ENCODE measurements at regions not wholly inside any gene's neighbourhood (a gene's known extent, or its start where the extent isn't known, plus 50 kb on each side); places are given as distances from the start of the nearest gene placed in this dataset.

GRCh38 chr22:44628835-44629234, 73.2 kb upstream of the PRR5 start:
- Histone ChIP-seq H3K27ac (ENCODE audit: low read depth, low read length, severe bottlenecking) (no peak overlapping the region), H3K4me3 (ENCODE audit: extremely low read depth, insufficient read depth, low read length, poor library complexity, severe bottlenecking) (no peak overlapping the region), H3K9me3 (ENCODE audit: control insufficient read depth, low read length) (no peaks in the 10 kb centered on the region), H3K4me1 (ENCODE audit: control insufficient read depth, insufficient read depth, low read length, poor library complexity, severe bottlenecking) (no peaks in the 10 kb centered on the region), H3K36me3 (ENCODE audit: control insufficient read depth, insufficient read depth, low read length) (no peaks in the 10 kb centered on the region)
- 87 to 100% methylated on average over 7 to 8 of the region's 9 CpGs for WGBS, 2 experiments (ENCODE audit: insufficient coverage in 2 of 2)

DNA sequence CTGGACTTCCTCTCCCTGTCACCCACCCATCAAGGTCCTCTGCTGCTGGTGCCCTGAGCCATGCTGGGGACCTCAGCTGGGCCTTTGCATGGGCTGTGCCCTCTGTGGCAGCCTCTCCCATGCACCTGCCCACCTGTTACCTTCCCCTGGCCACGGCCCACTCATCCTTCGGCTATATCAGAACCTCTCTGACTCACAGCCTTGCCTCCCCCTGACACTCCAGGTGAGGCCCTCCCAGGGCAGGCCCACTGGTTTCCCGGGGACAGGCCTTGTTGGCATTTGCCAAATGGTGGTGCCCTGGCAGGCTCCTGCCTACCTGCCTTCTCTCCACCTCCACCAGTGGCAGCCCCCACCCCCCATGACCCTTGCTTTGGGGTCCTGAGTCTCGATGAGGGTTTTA, 73.7 kb upstream of the PRR5 start:
- H3K4me3 ChIP-seq (ENCODE audit: extremely low read depth, insufficient read depth, low read length, poor library complexity, severe bottlenecking), result no peak overlapping the region
- WGBS, 2 experiments (ENCODE audit: insufficient coverage in 2 of 2), result 84 to 91% methylated on average over 3 to 4 of the region's 4 CpGs

DNA sequence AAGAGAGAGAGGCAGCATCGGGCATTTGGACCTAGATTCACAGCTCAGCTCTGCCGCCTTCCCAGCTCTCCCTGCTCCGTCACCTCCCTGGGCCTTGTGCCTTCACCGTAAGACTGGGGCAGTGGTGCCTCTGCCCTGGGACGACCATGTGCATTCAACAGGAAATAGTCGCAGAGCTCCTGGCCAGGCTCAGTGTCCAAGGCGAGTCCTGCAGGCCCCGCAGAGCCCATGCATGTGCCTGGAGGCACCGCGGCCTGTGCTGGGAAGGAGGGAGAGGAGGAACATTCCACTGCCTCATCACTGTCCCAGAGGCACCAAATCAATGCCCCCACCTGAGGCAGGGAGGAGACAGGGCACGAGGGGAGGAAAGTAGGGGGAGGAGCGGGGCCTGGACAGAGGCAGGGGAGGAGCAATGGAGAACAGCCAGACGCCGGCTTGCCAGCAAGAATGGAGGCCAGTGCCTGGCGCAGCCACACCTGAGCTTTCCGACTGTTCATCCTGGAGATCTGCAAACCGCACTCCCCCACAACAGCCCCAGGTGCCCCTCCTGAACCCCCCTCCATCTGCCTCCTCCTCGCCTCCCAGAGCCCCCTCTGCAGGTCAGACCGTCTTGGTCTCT, 74.4 kb upstream of the PRR5 start:
- Histone ChIP-seq H3K36me3 (ENCODE audit: control insufficient read depth, insufficient read depth, low read length) (no peaks in the 10 kb centered on the region), H3K9me3 (ENCODE audit: control insufficient read depth, low read length) (no peaks in the 10 kb centered on the region)
- WGBS, 2 experiments (ENCODE audit: insufficient coverage in 2 of 2), result 67 to 69% methylated on average over 12 to 14 of the region's 19 CpGs

More for the DNA sequence above, 73.7 kb upstream of the PRR5 start:
- no peaks in the 10 kb centered on the region for H3K4me1 ChIP-seq (ENCODE audit: control insufficient read depth, insufficient read depth, low read length, poor library complexity, severe bottlenecking)
- no peaks in the 10 kb centered on the region for H3K36me3 ChIP-seq (ENCODE audit: control insufficient read depth, insufficient read depth, low read length)
- no peaks in the 10 kb centered on the region for H3K9me3 ChIP-seq (ENCODE audit: control insufficient read depth, low read length)
- H3K27ac ChIP-seq (ENCODE audit: low read depth, low read length, severe bottlenecking), result no peak overlapping the region

GRCh38 chr22:44625981-44626687, 75.9 kb upstream of the PRR5 start:
- WGBS, 2 experiments (ENCODE audit: insufficient coverage in 2 of 2), result 4 to 8% methylated on average over 6 to 11 of the region's 16 CpGs
- Histone ChIP-seq H3K4me3 (ENCODE audit: extremely low read depth, insufficient read depth, low read length, poor library complexity, severe bottlenecking) (no peak overlapping the region), H3K27ac (ENCODE audit: low read depth, low read length, severe bottlenecking) (no peak overlapping the region), H3K4me1 (ENCODE audit: control insufficient read depth, insufficient read depth, low read length, poor library complexity, severe bottlenecking) (no peaks in the 10 kb centered on the region), H3K36me3 (ENCODE audit: control insufficient read depth, insufficient read depth, low read length) (no peaks in the 10 kb centered on the region), H3K9me3 (ENCODE audit: control insufficient read depth, low read length) (no peaks in the 10 kb centered on the region)

More for the DNA sequence above, 74.4 kb upstream of the PRR5 start:
- Histone ChIP-seq H3K4me1 (ENCODE audit: control insufficient read depth, insufficient read depth, low read length, poor library complexity, severe bottlenecking) (no peaks in the 10 kb centered on the region), H3K27ac (ENCODE audit: low read depth, low read length, severe bottlenecking) (no peak overlapping the region), H3K4me3 (ENCODE audit: extremely low read depth, insufficient read depth, low read length, poor library complexity, severe bottlenecking) (no peak overlapping the region)

GRCh38 chr22:44625421-44625760, 76.6 kb upstream of the PRR5 start:
- no peaks in the 10 kb centered on the region for H3K36me3 ChIP-seq (ENCODE audit: control insufficient read depth, insufficient read depth, low read length)
- H3K4me1 ChIP-seq (ENCODE audit: control insufficient read depth, insufficient read depth, low read length, poor library complexity, severe bottlenecking), result no peaks in the 10 kb centered on the region
- no peak overlapping the region for H3K4me3 ChIP-seq (ENCODE audit: extremely low read depth, insufficient read depth, low read length, poor library complexity, severe bottlenecking)
- H3K27ac ChIP-seq (ENCODE audit: low read depth, low read length, severe bottlenecking), result no peak overlapping the region
- WGBS, 2 experiments (ENCODE audit: insufficient coverage in 2 of 2), result 79 to 83% methylated on average over 1 to 5 of the region's 7 CpGs
- H3K9me3 ChIP-seq (ENCODE audit: control insufficient read depth, low read length), result no peaks in the 10 kb centered on the region

GRCh38 chr22:44624689-44625420, 77.1 kb upstream of the PRR5 start:
- no peak overlapping the region for H3K27ac ChIP-seq (ENCODE audit: low read depth, low read length, severe bottlenecking)

GRCh38 chr22:44623771-44624510, 78.1 kb upstream of the PRR5 start:
- peaks cover 3% of the 10 kb centered on the region for H3K4me1 ChIP-seq (ENCODE audit: control insufficient read depth, insufficient read depth, low read length, poor library complexity, severe bottlenecking)
- WGBS, 2 experiments (ENCODE audit: insufficient coverage in 2 of 2), result 43 to 49% methylated on average over 19 to 21 of the region's 24 CpGs
- H3K27ac ChIP-seq (ENCODE audit: low read depth, low read length, severe bottlenecking), result no peak overlapping the region
- no peak overlapping the region for H3K4me3 ChIP-seq (ENCODE audit: extremely low read depth, insufficient read depth, low read length, poor library complexity, severe bottlenecking)
- no peaks in the 10 kb centered on the region for H3K9me3 ChIP-seq (ENCODE audit: control insufficient read depth, low read length)
- H3K36me3 ChIP-seq (ENCODE audit: control insufficient read depth, insufficient read depth, low read length), result no peaks in the 10 kb centered on the region

More at GRCh38 chr22:44624689-44625420, 77.1 kb upstream of the PRR5 start:
- Histone ChIP-seq H3K4me3 (ENCODE audit: extremely low read depth, insufficient read depth, low read length, poor library complexity, severe bottlenecking) (no peak overlapping the region), H3K4me1 (ENCODE audit: control insufficient read depth, insufficient read depth, low read length, poor library complexity, severe bottlenecking) (peaks cover 2% of the 10 kb centered on the region), H3K9me3 (ENCODE audit: control insufficient read depth, low read length) (no peaks in the 10 kb centered on the region), H3K36me3 (ENCODE audit: control insufficient read depth, insufficient read depth, low read length) (no peaks in the 10 kb centered on the region)
- WGBS, 2 experiments (ENCODE audit: insufficient coverage in 2 of 2), result 84 to 89% methylated on average over 25 to 26 of the region's 27 CpGs

DNA sequence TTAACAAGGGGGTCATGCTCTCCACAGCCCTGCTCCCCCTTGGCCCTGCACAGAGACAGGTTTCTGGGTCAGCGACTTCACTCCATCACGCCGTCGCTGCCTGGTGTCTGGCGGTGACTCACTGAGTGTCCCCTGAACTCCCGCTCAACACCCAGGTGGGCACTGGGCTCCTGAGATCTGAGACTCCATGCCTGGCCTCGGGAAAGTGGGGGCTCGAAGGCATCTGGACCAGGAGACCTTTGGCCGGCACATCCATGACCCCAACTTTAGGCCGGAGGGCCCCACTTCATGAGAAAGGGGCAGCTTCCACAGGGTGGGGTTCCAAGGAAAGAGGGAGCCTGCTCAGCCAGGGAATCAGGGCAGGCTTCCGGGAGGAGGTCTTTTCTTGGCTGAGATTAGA, 79.3 kb upstream of the PRR5 start:
- H3K36me3 ChIP-seq (ENCODE audit: control insufficient read depth, insufficient read depth, low read length), result no peaks in the 10 kb centered on the region
- no peak overlapping the region for H3K4me3 ChIP-seq (ENCODE audit: extremely low read depth, insufficient read depth, low read length, poor library complexity, severe bottlenecking)
- no peak overlapping the region for H3K27ac ChIP-seq (ENCODE audit: low read depth, low read length, severe bottlenecking)
- H3K4me1 ChIP-seq (ENCODE audit: control insufficient read depth, insufficient read depth, low read length, poor library complexity, severe bottlenecking), result peaks cover 3% of the 10 kb centered on the region
- WGBS, 2 experiments (ENCODE audit: insufficient coverage in 2 of 2), result 80 to 89% methylated on average over 11 of the region's 11 CpGs
- no peaks in the 10 kb centered on the region for H3K9me3 ChIP-seq (ENCODE audit: control insufficient read depth, low read length)

GRCh38 chr22:44622147-44622427, 79.9 kb upstream of the PRR5 start:
- Histone ChIP-seq H3K4me1 (ENCODE audit: control insufficient read depth, insufficient read depth, low read length, poor library complexity, severe bottlenecking) (peaks cover 3% of the 10 kb centered on the region), H3K36me3 (ENCODE audit: control insufficient read depth, insufficient read depth, low read length) (no peaks in the 10 kb centered on the region), H3K27ac (ENCODE audit: low read depth, low read length, severe bottlenecking) (no peak overlapping the region), H3K9me3 (ENCODE audit: control insufficient read depth, low read length) (no peaks in the 10 kb centered on the region), H3K4me3 (ENCODE audit: extremely low read depth, insufficient read depth, low read length, poor library complexity, severe bottlenecking) (no peak overlapping the region)
- 44 to 68% methylated on average over 3 of the region's 8 CpGs for WGBS, 2 experiments (ENCODE audit: insufficient coverage in 2 of 2)

- Histone ChIP-seq H3K4me1 (ENCODE audit: control insufficient read depth, insufficient read depth, low read length, poor library complexity, severe bottlenecking) (peaks cover 3% of the 10 kb centered on the region), H3K36me3 (ENCODE audit: control insufficient read depth, insufficient read depth, low read length) (no peaks in the 10 kb centered on the region), H3K9me3 (ENCODE audit: control insufficient read depth, low read length) (no peaks in the 10 kb centered on the region), H3K27ac (ENCODE audit: low read depth, low read length, severe bottlenecking) (no peak overlapping the region), H3K4me3 (ENCODE audit: extremely low read depth, insufficient read depth, low read length, poor library complexity, severe bottlenecking) (no peak overlapping the region)
- WGBS, 2 experiments (ENCODE audit: insufficient coverage in 2 of 2), result 85 to 89% methylated on average over 12 to 13 of the region's 21 CpGs
These were observed 80.4 kb upstream of the PRR5 start for GRCh38 chr22:44621401-44622146.

Measured in mesodermal cell (in vitro differentiated cells).